Adipocyte (in vitro differentiated cells): ENCODE measurements at regions not wholly inside any gene's neighbourhood (a gene's known extent, or its start where the extent isn't known, plus 50 kb on each side); places are given as distances from the start of the nearest gene placed in this dataset.

ENCODE experiments used
- DNase-seq: peaks from one replicate; pipeline ENCODE4 v3.0.0-alpha.2; 2015; ENCODE audit warnings: low read depth
- H3K27me3 ChIP-seq: replicated peaks from 2 replicates; pipeline ENCODE4 v1.7.0; 2013; ENCODE audit warnings: mild to moderate bottlenecking, low read length, moderate library complexity; ENCODE audit not compliant: control insufficient read depth, insufficient read depth
- H3K36me3 ChIP-seq: 2 replicates; pipeline ENCODE4 v1.7.0; 2013; ENCODE audit warnings: low read length, mild to moderate bottlenecking, moderate library complexity; ENCODE audit not compliant: control insufficient read depth, insufficient read depth, severe bottlenecking
- H3K4me1 ChIP-seq: 2 replicates; pipeline ENCODE4 v1.7.0; 2013; ENCODE audit warnings: mild to moderate bottlenecking, low read length, moderate library complexity; ENCODE audit not compliant: control insufficient read depth, insufficient read depth
- H3K4me3 ChIP-seq: 2 replicates; pipeline ENCODE4 v1.7.0; 2013; ENCODE audit warnings: mild to moderate bottlenecking, low read length, moderate library complexity
- H3K9ac ChIP-seq: 2 replicates; pipeline ENCODE4 v1.7.0; 2013; ENCODE audit warnings: mild to moderate bottlenecking, low read length, moderate library complexity
- H3K9me3 ChIP-seq: 2 replicates; pipeline ENCODE4 v1.7.0; 2013; ENCODE audit warnings: mild to moderate bottlenecking, low read length, moderate library complexity; ENCODE audit not compliant: control insufficient read depth

GRCh38 chr5:3269395-3270169 lies 326.1 kb upstream of the IRX1 start:
- DNase-seq: no peak
- no peaks in the 10 kb centered on the region for H3K4me1 ChIP-seq

GRCh38 chr5:3268760-3269330 lies 326.8 kb upstream of the IRX1 start:
- no peak for DNase-seq

More at GRCh38 chr5:3269395-3270169, 326.1 kb upstream of the IRX1 start:
- no peaks in the 10 kb centered on the region for H3K27me3 ChIP-seq
- H3K9ac ChIP-seq: no peak overlapping the region
- H3K4me3 ChIP-seq: no peak overlapping the region
- no peaks in the 10 kb centered on the region for H3K9me3 ChIP-seq
- H3K36me3 ChIP-seq: no peaks in the 10 kb centered on the region

GRCh38 chr5:3266861-3267260 lies 328.8 kb upstream of the IRX1 start:
- no peak overlapping the region for H3K4me3 ChIP-seq
- no peak overlapping the region for H3K9ac ChIP-seq
- H3K9me3 ChIP-seq: no peaks in the 10 kb centered on the region
- no peaks in the 10 kb centered on the region for H3K27me3 ChIP-seq
- DNase-seq: no peak
- no peaks in the 10 kb centered on the region for H3K4me1 ChIP-seq
- no peaks in the 10 kb centered on the region for H3K36me3 ChIP-seq

More at GRCh38 chr5:3268760-3269330, 326.8 kb upstream of the IRX1 start:
- Histone ChIP-seq H3K9ac (no peak overlapping the region), H3K4me1 (no peaks in the 10 kb centered on the region), H3K9me3 (no peaks in the 10 kb centered on the region), H3K4me3 (no peak overlapping the region), H3K36me3 (no peaks in the 10 kb centered on the region), H3K27me3 (no peaks in the 10 kb centered on the region)

GRCh38 chr5:3265936-3266335 lies 329.7 kb upstream of the IRX1 start:
- Histone ChIP-seq H3K9me3 (no peaks in the 10 kb centered on the region), H3K27me3 (no peaks in the 10 kb centered on the region), H3K4me3 (no peak overlapping the region), H3K9ac (no peak overlapping the region), H3K4me1 (no peaks in the 10 kb centered on the region), H3K36me3 (no peaks in the 10 kb centered on the region)
- no peak for DNase-seq

- Histone ChIP-seq H3K36me3 (no peaks in the 10 kb centered on the region), H3K4me1 (no peaks in the 10 kb centered on the region), H3K4me3 (no peak overlapping the region), H3K9ac (no peak overlapping the region), H3K27me3 (no peaks in the 10 kb centered on the region), H3K9me3 (no peaks in the 10 kb centered on the region)
- DNase-seq: no peak
These were observed 330.3 kb upstream of the IRX1 start for GRCh38 chr5:3265131-3265885.

- H3K9ac ChIP-seq: no peak overlapping the region
- DNase-seq: no peak
- H3K9me3 ChIP-seq: no peaks in the 10 kb centered on the region
- H3K36me3 ChIP-seq: no peaks in the 10 kb centered on the region
- no peak overlapping the region for H3K4me3 ChIP-seq
- no peaks in the 10 kb centered on the region for H3K27me3 ChIP-seq
- no peaks in the 10 kb centered on the region for H3K4me1 ChIP-seq
These were observed 333.2 kb upstream of the IRX1 start for GRCh38 chr5:3262451-3262850.

GRCh38 chr5:3261081-3261480 lies 334.6 kb upstream of the IRX1 start:
- Histone ChIP-seq H3K36me3 (no peaks in the 10 kb centered on the region), H3K4me1 (no peaks in the 10 kb centered on the region), H3K9ac (no peak overlapping the region), H3K27me3 (no peaks in the 10 kb centered on the region), H3K9me3 (no peaks in the 10 kb centered on the region), H3K4me3 (no peak overlapping the region)
- no peak for DNase-seq

GRCh38 chr5:3258050-3258449 lies 337.6 kb upstream of the IRX1 start:
- DNase-seq: no peak
- no peaks in the 10 kb centered on the region for H3K4me1 ChIP-seq
- H3K36me3 ChIP-seq: no peaks in the 10 kb centered on the region
- peaks cover 3% of the 10 kb centered on the region for H3K9me3 ChIP-seq
- H3K4me3 ChIP-seq: no peak overlapping the region
- H3K27me3 ChIP-seq: no peaks in the 10 kb centered on the region
- H3K9ac ChIP-seq: no peak overlapping the region

GRCh38 chr5:3252235-3252634 lies 343.4 kb upstream of the IRX1 start:
- no peak for DNase-seq
- no peak overlapping the region for H3K4me3 ChIP-seq
- no peaks in the 10 kb centered on the region for H3K4me1 ChIP-seq
- H3K9me3 ChIP-seq: peaks cover 3% of the 10 kb centered on the region
- H3K9ac ChIP-seq: no peak overlapping the region
- no peaks in the 10 kb centered on the region for H3K27me3 ChIP-seq
- H3K36me3 ChIP-seq: no peaks in the 10 kb centered on the region

GRCh38 chr5:3251784-3252183 lies 343.8 kb upstream of the IRX1 start:
- Histone ChIP-seq H3K9me3 (peaks cover 3% of the 10 kb centered on the region), H3K4me3 (no peak overlapping the region), H3K36me3 (no peaks in the 10 kb centered on the region), H3K9ac (no peak overlapping the region), H3K27me3 (no peaks in the 10 kb centered on the region), H3K4me1 (no peaks in the 10 kb centered on the region)
- DNase-seq: no peak

GRCh38 chr5:3249401-3249800 lies 346.2 kb upstream of the IRX1 start:
- H3K9ac ChIP-seq: no peak overlapping the region
- H3K36me3 ChIP-seq: no peaks in the 10 kb centered on the region
- no peaks in the 10 kb centered on the region for H3K27me3 ChIP-seq
- DNase-seq: no peak
- no peaks in the 10 kb centered on the region for H3K4me1 ChIP-seq
- H3K9me3 ChIP-seq: peaks cover 7% of the 10 kb centered on the region
- no peak overlapping the region for H3K4me3 ChIP-seq
